Heart right ventricle (tissue), 16 donors: ENCODE measurements at regions not wholly inside any gene's neighbourhood (a gene's known extent, or its start where the extent isn't known, plus 50 kb on each side); places are given as distances from the start of the nearest gene placed in this dataset.

Source experiments
- ATAC-seq, 8 donors: fragments of 200-7000 bp; cut with Tn5 transposase; one replicate each; pipeline ENCODE4 v1.9.1; 2020; ENCODE audit warnings: mild to moderate bottlenecking in 8 of 8, moderate library complexity in 8 of 8, moderate number of reproducible peaks in 1 of 8
- DNase-seq, 2 donors: peaks; one replicate each; pipeline ENCODE4 v3.0.0-alpha.2; 2020
- H3K27ac ChIP-seq, 10 donors: fragments of 200-600 bp; sonication (generic) in 2 of 10; one replicate each; pipeline versions ENCODE4 v1.5.0 to v1.8.0; 2020 to 2022; ENCODE audit warnings: mild to moderate bottlenecking in 3 of 10
- H3K27me3 ChIP-seq, 7 donors: fragments of 200-600 bp; one replicate each; pipeline ENCODE4 v1.8.0; 2021 to 2022; ENCODE audit warnings: mild to moderate bottlenecking in 2 of 7
- H3K36me3 ChIP-seq, 9 donors: fragments of 200-600 bp; sonication (generic) in 1 of 9; one replicate each; pipeline versions ENCODE4 v1.5.0 to v1.8.0; 2020 to 2022; ENCODE audit warnings: mild to moderate bottlenecking in 2 of 9
- H3K4me1 ChIP-seq, 9 donors: fragments of 200-600 bp; sonication (generic) in 1 of 9; one replicate each; pipeline versions ENCODE4 v1.5.0 to v1.8.0; 2020 to 2022; ENCODE audit warnings: mild to moderate bottlenecking in 4 of 9
- H3K4me3 ChIP-seq, 10 donors: fragments of 200-600 bp; sonication (generic) in 2 of 10; one replicate each; pipeline versions ENCODE4 v1.5.0 to v1.8.0; 2020 to 2022; ENCODE audit warnings: mild to moderate bottlenecking in 7 of 10, moderate library complexity in 2 of 10
- H3K9me3 ChIP-seq, 11 donors: fragments of 200-600 bp in 10 of 11; sonication (generic) in 2 of 11; one replicate each; pipeline versions ENCODE4 v1.5.0 to v1.8.0; 2013 to 2022; ENCODE audit warnings: mild to moderate bottlenecking in 2 of 11, control low read depth in 1 of 11, moderate library complexity in 1 of 11
- WGBS, 2 donors: extraction: QIAGEN DNeasy Blood & Tissue Kit; methylation state at CpG; one replicate each; pipeline ENCODE4 v1.1.7; 2013; ENCODE audit warnings: inconsistent platforms in 1 of 2; 5-methylcytosine and 5-hydroxymethylcytosine counted together
- intact Hi-C, 10 donors: fragments of 100-400 bp; cut with DNase I; formaldehyde crosslinking; loops; one replicate each; pipeline versions ENCODE4 v1.11.1 to v1.14.2; 2022
- TF ChIP-seq, protein P1 (sequence below), 9 donors: fragments of 200-600 bp; sonication (generic) in 2 of 9; IDR thresholded peaks; one replicate each; pipeline versions ENCODE4 v1.5.0 to v1.8.0; 2021 to 2022; ENCODE audit warnings: antibody characterized with exemption in 9 of 9, mild to moderate bottlenecking in 5 of 9, moderate library complexity in 1 of 9
- donor health status: Arrhythmogenic right ventricular cardiomyopathy.
- donor health status: ischemic (EF 13 %, LVEDD 7.1; RV severe dilation, severe dysfunction).
- donor health status: healthy with polysubstance abuse.
- donor health status: DM: no; HTN: yes; CAD: no.
- donor health status: DM: no; HTN: no; CAD: no.
- donor health status: ischemic (EF 25% LVEDD 6.9; RV normal size, moderate dysfunction).
- donor health status: ischemic (EF 25% LVEDD 5.7; RV mildly dilated, moderate dysfunction).
- donor health status: healthy.
- donor health status: DM: yes; HTN: yes; CAD: no.
- donor health status: Ischemic cardiomyopathy.
- donor health status: ischemic (EF 35%, LVEDD 5.7; RV mildly dilated, moderate dysfunction).
- donor health status: nonischemic (EF 11% LVEDD 7.7; RV severe dilation, severe dysfunction).
- donor health status: DM: yes; HTN: yes; CAD: no.
- donor health status: PGD.
- donor health status: ischemic (EF 29% LVEDD 5.4; RV normal size, mild dysfunction).
- donor health status: nonischemic (EF 23%, LVEDD 6.1; RV moderate dilation, normal function).

GRCh38 chr5:74009502-74009901 lies 383.5 kb downstream of the ARHGEF28 start:
- no peaks in the 10 kb centered on the region for H3K9me3 ChIP-seq
- H3K36me3 ChIP-seq, result no peaks in the 10 kb centered on the region
- intact Hi-C loops, result no loop called here
- H3K4me1 ChIP-seq, result no peaks in the 10 kb centered on the region
- no peak overlapping the region for H3K27ac ChIP-seq
- 43 to 46% methylated on average over 1 of the region's 1 CpG for WGBS, 2 donors
- DNase-seq (no peak), ATAC-seq (no peak)
- no peaks in the 10 kb centered on the region for H3K27me3 ChIP-seq
- TF ChIP-seq, protein P1, sequence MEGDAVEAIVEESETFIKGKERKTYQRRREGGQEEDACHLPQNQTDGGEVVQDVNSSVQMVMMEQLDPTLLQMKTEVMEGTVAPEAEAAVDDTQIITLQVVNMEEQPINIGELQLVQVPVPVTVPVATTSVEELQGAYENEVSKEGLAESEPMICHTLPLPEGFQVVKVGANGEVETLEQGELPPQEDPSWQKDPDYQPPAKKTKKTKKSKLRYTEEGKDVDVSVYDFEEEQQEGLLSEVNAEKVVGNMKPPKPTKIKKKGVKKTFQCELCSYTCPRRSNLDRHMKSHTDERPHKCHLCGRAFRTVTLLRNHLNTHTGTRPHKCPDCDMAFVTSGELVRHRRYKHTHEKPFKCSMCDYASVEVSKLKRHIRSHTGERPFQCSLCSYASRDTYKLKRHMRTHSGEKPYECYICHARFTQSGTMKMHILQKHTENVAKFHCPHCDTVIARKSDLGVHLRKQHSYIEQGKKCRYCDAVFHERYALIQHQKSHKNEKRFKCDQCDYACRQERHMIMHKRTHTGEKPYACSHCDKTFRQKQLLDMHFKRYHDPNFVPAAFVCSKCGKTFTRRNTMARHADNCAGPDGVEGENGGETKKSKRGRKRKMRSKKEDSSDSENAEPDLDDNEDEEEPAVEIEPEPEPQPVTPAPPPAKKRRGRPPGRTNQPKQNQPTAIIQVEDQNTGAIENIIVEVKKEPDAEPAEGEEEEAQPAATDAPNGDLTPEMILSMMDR (IDR thresholded peaks at IDR 0.05), result no peak
- no peak overlapping the region for H3K4me3 ChIP-seq

- intact Hi-C loops, result no loop called here
- DNase-seq, result no peak
- H3K36me3 ChIP-seq, result no peaks in the 10 kb centered on the region
- H3K27ac ChIP-seq, result no peak overlapping the region
- 0% methylated on average over 1 of the region's 1 CpG for WGBS, 2 donors
- no peaks in the 10 kb centered on the region for H3K27me3 ChIP-seq
- no peak for ATAC-seq
- H3K4me3 ChIP-seq, result no peak overlapping the region
- peaks cover 0 to 12% (median 0%) of the 10 kb centered on the region in 11 donors for H3K9me3 ChIP-seq
- no peaks in the 10 kb centered on the region for H3K4me1 ChIP-seq
- TF ChIP-seq, protein P1 (IDR thresholded peaks at IDR 0.05), result no peak
Measured at GRCh38 chr5:74007193-74007592, 381.2 kb downstream of the ARHGEF28 start.

GRCh38 chr5:73999297-73999696 lies 373.3 kb downstream of the ARHGEF28 start:
- no peak for ATAC-seq
- Histone ChIP-seq H3K36me3 (no peaks in the 10 kb centered on the region), H3K9me3 (peaks cover 0 to 12% (median 0%) of the 10 kb centered on the region in 11 donors), H3K4me1 (no peaks in the 10 kb centered on the region), H3K4me3 (no peak overlapping the region), H3K27me3 (peaks cover 0 to 5% (median 0%) of the 10 kb centered on the region in 7 donors), H3K27ac (no peak overlapping the region)
- intact Hi-C loops, result no loop called here
- TF ChIP-seq, protein P1 (IDR thresholded peaks at IDR 0.05), result no peak
- DNase-seq, result no peak
- WGBS, 2 donors, result 83 to 86% methylated on average over 3 of the region's 3 CpGs

DNA sequence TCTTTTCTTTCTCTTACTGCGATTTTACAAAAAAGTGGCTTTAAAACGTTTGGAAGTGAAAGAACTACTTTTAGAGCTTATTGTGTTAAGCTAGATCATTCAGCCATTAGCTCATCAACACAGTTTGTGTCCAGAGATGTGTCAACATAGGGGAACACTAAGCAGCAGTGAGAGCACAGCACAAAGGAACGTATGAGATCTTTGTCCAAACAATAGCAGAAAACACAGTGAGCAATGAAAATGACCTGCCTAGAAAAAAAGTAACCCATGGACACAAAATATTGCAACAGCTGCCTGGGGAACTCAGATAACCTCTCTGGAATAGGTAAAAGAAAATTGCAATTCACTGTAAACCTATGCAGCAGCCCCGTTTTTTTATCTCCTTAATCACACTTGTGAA lies 372.5 kb downstream of the ARHGEF28 start:
- Histone ChIP-seq H3K27me3 (peaks cover 0 to 5% (median 0%) of the 10 kb centered on the region in 7 donors), H3K4me1 (no peaks in the 10 kb centered on the region), H3K4me3 (no peak overlapping the region), H3K9me3 (peaks cover 0 to 10% (median 0%) of the 10 kb centered on the region in 11 donors), H3K36me3 (no peaks in the 10 kb centered on the region), H3K27ac (no peak overlapping the region)
- intact Hi-C loops, result no loop called here
- DNase-seq (no peak), ATAC-seq (no peak)
- WGBS, 2 donors, result 52 to 54% methylated on average over 4 of the region's 4 CpGs
- TF ChIP-seq, protein P1 (IDR thresholded peaks at IDR 0.05), result no peak
